Dedifferentiated amniotic fluid mesenchymal stem cell (primary cell): ENCODE measurements at regions not wholly inside any gene's neighbourhood (a gene's known extent, or its start where the extent isn't known, plus 50 kb on each side); places are given as distances from the start of the nearest gene placed in this dataset.

Experiments
- DNase-seq: peaks from one replicate; pipeline ENCODE4 v3.0.0-alpha.2; 2016; ENCODE audit errors: extremely low spot score

DNA sequence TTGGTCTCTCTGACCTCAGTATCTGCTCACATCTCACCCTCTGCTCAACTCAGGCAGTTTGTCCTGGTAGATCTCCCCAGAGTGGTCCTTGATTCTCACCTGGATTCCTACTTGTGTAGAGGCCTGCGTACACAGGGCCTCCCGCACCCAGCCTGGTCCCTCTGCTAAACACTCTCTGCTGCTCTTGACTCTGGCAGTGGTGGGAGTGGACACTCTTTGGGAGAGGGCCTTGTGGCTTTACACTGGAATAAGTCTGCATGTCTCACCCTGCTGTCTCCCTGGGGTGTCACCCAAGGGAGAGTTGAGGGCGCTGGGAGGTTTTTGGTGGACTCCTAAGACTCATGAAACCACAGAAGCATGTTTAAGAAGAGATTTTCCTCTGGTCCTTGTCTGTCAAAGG, 57.3 kb upstream of the ECI2 start:
- no peak for DNase-seq

DNA sequence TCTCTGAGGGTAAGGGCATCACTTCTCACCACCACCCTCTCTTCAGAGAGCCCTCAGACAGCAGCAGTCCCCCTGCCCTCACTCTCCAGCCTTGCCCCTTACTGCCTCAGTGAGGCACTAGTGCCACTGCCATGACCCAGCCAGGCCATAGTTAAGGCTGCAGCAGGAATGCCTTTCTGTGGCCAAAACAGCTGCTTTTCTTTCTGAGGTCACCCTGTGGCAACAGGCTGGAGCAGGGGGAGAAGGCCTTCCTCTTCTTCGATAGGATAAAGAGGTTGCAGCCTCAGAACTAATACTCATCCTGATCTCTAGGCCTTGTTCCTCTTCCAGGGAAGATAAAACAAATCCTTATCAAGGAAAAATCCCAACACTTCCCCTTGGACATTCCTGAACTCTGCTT, 56.8 kb upstream of the ECI2 start:
- DNase-seq: no peak

DNA sequence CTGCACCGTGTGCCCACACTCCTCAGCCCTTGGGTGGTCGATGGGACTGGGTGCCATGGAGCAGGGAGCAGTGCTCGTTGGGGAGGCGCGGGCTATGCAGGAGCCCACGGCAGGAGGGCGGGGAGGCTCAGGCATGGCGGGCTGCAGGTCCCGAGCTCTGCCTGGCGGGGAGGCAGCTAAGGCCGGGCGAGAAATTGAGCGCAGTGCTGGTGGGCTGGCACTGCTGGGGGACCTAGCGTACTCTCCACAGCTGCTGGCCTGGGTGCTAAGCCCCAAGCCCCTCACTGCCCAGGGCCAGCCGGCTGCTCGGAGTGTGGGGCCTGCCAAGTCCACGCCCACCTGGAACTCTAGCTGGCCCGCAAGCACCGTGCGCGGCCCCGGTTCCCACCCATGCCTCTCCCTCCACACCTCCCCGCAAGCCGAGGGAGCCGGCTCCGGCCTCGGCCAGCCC, 55.9 kb upstream of the ECI2 start:
- no peak for DNase-seq

DNA sequence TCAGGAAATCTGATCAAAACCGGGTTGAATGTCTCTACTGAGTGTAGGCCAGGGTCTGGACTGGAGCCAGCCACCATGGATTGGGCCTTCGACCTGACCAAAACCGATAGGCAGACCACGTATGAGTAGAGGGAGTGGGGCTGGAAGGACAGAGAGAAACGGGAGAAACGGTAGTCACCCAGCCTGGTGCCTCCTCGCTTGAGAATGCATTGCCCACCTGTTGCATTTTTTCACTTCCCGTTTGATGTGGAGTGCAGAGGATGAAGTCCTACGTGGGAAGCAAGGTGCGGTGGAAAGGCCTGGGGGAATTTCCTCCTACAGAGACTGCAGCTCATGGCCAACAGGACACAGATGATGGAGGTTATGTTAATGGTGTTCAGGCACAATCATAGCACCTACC, 53.9 kb upstream of the ECI2 start:
- DNase-seq: no peak

GRCh38 chr6:4188801-4189200, 53.4 kb upstream of the ECI2 start:
- DNase-seq: no peak

DNA sequence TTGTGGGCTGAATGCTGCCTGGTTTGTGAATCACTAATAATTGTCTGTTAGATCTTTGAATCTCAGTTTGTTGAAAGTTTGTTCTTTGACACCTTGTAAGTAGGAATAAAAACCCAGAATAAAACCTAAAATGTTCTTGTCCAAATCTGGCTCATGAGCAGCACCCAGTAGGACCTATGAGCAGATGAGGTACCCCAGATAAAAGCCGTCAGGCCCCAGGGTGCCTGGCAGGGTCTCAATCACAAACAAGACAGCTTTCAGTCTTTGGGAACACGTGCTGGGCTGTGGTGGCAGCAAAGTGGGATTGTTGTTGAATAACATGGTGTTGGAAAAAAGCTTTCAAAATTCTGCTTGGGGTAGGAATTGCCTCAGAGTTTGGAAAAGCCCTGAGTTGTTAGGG, 52.1 kb upstream of the ECI2 start:
- no peak for DNase-seq

DNA sequence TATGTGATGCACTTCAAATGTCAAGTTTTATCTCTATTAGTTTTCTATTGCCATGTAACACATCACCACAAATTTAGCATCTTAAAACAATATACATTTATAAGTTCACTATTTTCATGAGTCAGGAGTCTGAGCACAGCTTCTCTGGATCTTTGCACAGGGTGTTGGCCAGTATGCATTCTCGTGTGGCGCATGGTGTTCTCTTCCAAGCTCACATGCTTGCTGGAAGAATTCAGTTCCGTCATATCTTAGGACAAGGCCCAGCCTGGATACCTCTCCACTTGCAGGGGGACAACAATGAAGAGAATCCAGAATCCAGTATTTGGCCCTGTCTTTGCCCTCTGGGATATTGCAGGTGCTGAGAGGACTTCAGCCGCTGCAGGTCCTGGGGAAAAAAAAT, 51.0 kb upstream of the ECI2 start:
- DNase-seq: no peak

DNA sequence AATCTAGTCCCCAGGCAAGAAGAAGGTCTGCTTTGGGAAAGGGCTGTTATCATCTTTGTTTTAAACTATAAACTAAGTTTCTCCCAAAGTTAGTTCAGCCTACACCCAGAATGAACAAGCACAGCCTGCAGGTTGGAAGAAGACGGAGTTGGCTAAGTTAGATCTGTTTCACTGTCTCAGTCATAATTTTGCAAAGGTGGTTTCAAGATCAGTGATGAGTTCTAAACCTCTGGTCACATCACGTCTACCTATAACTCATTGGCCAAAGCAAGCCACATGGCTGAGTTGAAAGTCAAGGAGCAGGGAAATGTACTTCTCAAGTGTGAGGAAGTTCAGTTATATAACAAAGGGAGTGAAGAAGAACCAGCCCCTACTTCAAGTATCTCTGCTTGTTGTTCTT, 50.5 kb upstream of the ECI2 start:
- DNase-seq: no peak

DNA sequence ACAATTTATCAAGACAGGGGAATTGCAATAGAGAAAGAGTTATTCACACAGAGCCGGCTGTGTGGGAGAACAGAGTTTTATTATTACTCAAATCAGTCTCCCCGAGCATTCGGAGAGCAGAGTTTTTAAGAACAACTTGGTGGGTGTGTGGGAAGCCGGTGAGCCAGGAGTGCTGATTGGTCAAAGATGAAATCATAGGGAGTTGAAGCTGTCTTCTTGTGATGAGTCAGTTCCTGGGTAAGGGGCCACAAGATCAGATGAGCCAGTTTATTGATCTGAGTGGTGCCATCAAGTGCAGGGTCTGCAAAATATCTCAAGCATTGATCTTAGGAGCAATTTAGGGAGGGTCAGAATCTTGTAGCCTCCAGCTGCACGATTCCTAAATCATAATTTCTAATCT, 50.0 kb upstream of the ECI2 start:
- no peak for DNase-seq
